ENCODE measurements at regions not wholly inside any gene's neighbourhood (a gene's known extent, or its start where the extent isn't known, plus 50 kb on each side); places are given as distances from the start of the nearest gene placed in this dataset.

DNA sequence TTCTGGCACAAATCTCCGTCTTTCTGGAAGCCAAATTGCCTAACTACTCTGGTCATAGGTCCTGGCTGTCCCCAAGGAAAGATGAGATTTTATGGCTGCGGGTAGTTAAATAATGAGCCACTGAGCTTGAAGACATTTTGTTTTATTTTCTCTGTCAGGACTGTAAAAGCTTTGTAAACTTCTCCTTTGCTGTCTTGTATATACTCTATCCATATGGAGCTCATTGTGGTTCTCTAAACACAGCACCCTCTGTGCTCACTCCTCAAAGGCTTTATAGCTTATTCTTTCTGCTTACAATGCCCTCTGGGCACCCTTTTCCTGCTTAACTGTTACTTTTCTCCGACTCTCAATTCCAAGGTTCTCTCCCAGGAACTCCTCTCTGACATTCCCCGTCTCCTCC is 209.1 kb downstream of the CMPK2 start:
- DNase-seq, result no peak
- no peak overlapping the region for H3K27ac Mint-ChIP-seq (ENCODE audit: unreplicated experiment)

DNA sequence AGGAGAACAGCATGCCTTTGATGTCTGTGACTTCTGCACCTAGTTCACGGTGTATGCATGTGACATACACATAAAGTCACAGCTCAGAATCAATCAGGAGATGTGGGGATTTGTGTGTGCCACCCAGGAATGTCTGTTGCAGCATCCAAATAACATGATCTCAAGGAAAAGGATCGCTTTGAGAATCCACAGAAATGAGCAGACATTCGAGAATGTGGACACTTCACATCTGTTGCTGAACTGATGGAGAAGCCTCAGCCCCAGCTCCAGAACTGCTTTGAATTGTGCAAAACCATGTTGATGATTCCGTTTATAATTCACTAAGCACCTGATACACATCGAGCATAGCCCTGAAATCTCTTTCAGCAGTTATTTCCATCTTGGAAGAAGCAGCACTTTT is 208.6 kb downstream of the CMPK2 start:
- H3K27me3 Mint-ChIP-seq (ENCODE audit: unreplicated experiment), result peaks cover 1% of the 10 kb centered on the region
- no peak for DNase-seq
- H3K36me3 Mint-ChIP-seq (ENCODE audit: unreplicated experiment), result peaks cover 5% of the 10 kb centered on the region

More for the DNA sequence above, 209.1 kb downstream of the CMPK2 start:
- TF ChIP-seq, protein P1, sequence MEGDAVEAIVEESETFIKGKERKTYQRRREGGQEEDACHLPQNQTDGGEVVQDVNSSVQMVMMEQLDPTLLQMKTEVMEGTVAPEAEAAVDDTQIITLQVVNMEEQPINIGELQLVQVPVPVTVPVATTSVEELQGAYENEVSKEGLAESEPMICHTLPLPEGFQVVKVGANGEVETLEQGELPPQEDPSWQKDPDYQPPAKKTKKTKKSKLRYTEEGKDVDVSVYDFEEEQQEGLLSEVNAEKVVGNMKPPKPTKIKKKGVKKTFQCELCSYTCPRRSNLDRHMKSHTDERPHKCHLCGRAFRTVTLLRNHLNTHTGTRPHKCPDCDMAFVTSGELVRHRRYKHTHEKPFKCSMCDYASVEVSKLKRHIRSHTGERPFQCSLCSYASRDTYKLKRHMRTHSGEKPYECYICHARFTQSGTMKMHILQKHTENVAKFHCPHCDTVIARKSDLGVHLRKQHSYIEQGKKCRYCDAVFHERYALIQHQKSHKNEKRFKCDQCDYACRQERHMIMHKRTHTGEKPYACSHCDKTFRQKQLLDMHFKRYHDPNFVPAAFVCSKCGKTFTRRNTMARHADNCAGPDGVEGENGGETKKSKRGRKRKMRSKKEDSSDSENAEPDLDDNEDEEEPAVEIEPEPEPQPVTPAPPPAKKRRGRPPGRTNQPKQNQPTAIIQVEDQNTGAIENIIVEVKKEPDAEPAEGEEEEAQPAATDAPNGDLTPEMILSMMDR (IDR thresholded peaks at IDR 0.05; ENCODE audit: partially characterized antibody, unreplicated experiment), result no peak
- Mint-ChIP-seq H3K4me3 (ENCODE audit: unreplicated experiment) (no peak overlapping the region), H3K36me3 (ENCODE audit: unreplicated experiment) (peaks cover 5% of the 10 kb centered on the region), H3K9me3 (ENCODE audit: unreplicated experiment) (peaks cover 4% of the 10 kb centered on the region), H3K4me1 (ENCODE audit: low read depth, unreplicated experiment) (peaks cover 18% of the 10 kb centered on the region), H3K27me3 (ENCODE audit: unreplicated experiment) (peaks cover 1% of the 10 kb centered on the region)

DNA sequence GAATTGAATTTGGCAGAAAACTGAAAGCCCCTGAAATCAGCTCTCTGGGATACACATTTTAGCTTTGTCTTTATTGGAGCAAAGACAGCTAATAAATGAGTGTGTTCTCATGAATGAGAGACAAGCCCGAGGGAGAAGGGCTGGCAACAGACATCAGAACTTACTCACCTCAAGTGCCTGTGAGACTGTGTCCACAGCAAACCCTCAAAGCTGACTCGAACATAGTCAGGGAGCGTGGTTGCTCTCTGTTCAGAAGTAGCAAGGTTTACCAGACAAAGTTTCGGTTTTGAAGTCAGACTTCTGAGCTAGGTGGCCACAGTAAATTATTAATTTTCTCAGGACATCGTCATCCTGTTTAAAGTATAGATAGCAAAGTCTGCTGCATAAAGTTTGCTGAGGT is 207.9 kb downstream of the CMPK2 start:
- peaks cover 18% of the 10 kb centered on the region for H3K4me1 Mint-ChIP-seq (ENCODE audit: low read depth, unreplicated experiment)
- H3K36me3 Mint-ChIP-seq (ENCODE audit: unreplicated experiment), result peaks cover 5% of the 10 kb centered on the region
- H3K4me3 Mint-ChIP-seq (ENCODE audit: unreplicated experiment), result no peak overlapping the region
- H3K9me3 Mint-ChIP-seq (ENCODE audit: unreplicated experiment), result peaks cover 4% of the 10 kb centered on the region
- no peak overlapping the region for H3K27ac Mint-ChIP-seq (ENCODE audit: unreplicated experiment)
- TF ChIP-seq, protein P1 (IDR thresholded peaks at IDR 0.05; ENCODE audit: partially characterized antibody, unreplicated experiment), result no peak
- peaks cover 1% of the 10 kb centered on the region for H3K27me3 Mint-ChIP-seq (ENCODE audit: unreplicated experiment)
- no peak for DNase-seq

More for the DNA sequence above, 208.6 kb downstream of the CMPK2 start:
- Mint-ChIP-seq H3K9me3 (ENCODE audit: unreplicated experiment) (peaks cover 4% of the 10 kb centered on the region), H3K4me3 (ENCODE audit: unreplicated experiment) (no peak overlapping the region), H3K4me1 (ENCODE audit: low read depth, unreplicated experiment) (peaks cover 18% of the 10 kb centered on the region), H3K27ac (ENCODE audit: unreplicated experiment) (no peak overlapping the region)
- TF ChIP-seq, protein P1 (IDR thresholded peaks at IDR 0.05; ENCODE audit: partially characterized antibody, unreplicated experiment), result no peak

DNA sequence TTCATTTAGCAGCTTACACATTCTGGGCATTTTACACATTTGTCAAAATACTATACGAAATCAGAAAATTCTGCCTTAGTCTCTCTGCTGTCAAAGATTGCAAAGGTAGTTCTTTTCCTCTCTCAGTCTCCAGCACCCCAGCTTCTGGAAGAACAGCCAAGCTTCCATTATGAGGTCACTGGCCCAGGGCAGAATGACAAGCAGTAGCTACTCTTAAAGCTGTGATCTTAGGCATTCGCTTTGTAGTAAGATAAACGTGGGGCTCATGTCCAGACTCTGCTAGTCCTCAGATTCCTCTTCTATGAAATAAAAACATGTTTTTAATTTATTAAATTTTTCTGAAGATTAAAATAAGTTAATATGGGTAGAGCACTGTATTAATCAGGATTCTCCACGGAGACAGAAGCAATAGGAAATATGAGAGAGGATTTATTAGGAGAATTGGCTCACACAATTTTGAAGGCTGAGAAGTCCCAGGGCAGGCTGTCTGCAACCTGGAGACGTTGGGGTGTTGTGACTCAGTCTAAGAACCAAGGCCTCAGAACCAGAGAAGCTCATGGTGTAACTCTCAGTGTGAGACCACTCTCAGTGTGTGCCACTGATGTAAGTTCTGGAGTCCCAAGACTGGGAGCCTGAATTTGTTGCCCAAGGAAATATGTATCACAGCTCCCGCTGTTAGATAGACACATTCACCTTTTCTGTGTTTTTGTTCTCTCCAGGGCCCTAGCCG is 201.2 kb downstream of the CMPK2 start:
- Mint-ChIP-seq H3K27me3 (ENCODE audit: unreplicated experiment) (peaks cover 2% of the 10 kb centered on the region), H3K27ac (ENCODE audit: unreplicated experiment) (no peak overlapping the region), H3K9me3 (ENCODE audit: unreplicated experiment) (peaks cover 2% of the 10 kb centered on the region), H3K36me3 (ENCODE audit: unreplicated experiment) (no peaks in the 10 kb centered on the region), H3K4me3 (ENCODE audit: unreplicated experiment) (no peak overlapping the region), H3K4me1 (ENCODE audit: low read depth, unreplicated experiment) (peaks cover 2% of the 10 kb centered on the region)
- no peak for DNase-seq
- TF ChIP-seq, protein P1 (IDR thresholded peaks at IDR 0.05; ENCODE audit: partially characterized antibody, unreplicated experiment), result no peak

Data from glutamatergic neuron (in vitro differentiated cells).